ENCODE measurements at regions not wholly inside any gene's neighbourhood (a gene's known extent, or its start where the extent isn't known, plus 50 kb on each side); places are given as distances from the start of the nearest gene placed in this dataset.

DNA sequence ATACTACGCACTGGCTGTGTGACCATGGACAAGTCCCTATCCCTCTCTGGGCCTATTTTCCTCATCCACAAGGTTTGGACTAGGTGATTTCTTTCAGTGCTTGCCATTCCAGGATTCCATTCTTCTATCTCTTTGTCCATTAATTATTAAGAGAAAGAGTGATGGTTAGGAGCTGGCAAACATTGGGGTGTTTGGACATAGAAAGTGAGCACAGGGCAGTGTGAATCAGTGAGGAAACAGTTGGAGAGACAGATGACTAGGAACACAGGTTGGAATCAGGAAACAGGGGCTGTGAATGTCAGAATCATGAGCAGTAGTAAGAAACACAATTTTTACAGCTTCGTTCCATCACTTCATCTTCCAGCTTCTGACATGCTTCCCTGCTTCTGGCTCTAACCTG, 211.8 kb downstream of the INSC start:
- Histone ChIP-seq H4K20me1 (ENCODE audit: insufficient read depth) (no peaks in the 10 kb centered on the region), H3K9me3 (ENCODE audit: control insufficient read depth in 1 of 2, insufficient read depth in 1 of 2, low read depth in 1 of 2, low read length in 2 of 2) (no peaks in the 10 kb centered on the region), H3K27me3 (ENCODE audit: insufficient read depth, low read length) (peaks cover 6% of the 10 kb centered on the region; the same call in 1 of the 2 replicates), H3K9ac (ENCODE audit: low read length) (no peak overlapping the region), H3K4me2 (ENCODE audit: low read length) (no peak overlapping the region), H3K4me1 (ENCODE audit: control insufficient read depth in 1 of 2, insufficient read depth in 2 of 2, low read length in 2 of 2) (no peaks in the 10 kb centered on the region), H3K36me3 (ENCODE audit: control insufficient read depth in 1 of 2, insufficient read depth in 2 of 2, low read length in 2 of 2) (no peaks in the 10 kb centered on the region), H3K4me3 (replicated peaks in 1 of 2; ENCODE audit: low read depth in 1 of 2, low read length in 2 of 2) (no peak overlapping the region), H3K9me2 (ENCODE audit: insufficient read depth) (no peaks in the 10 kb centered on the region), H3K79me2 (ENCODE audit: insufficient read depth, low read length) (no peaks in the 10 kb centered on the region), H2AFZ (ENCODE audit: low read depth, low read length, poor library complexity, severe bottlenecking) (no peak overlapping the region), H3K27ac (ENCODE audit: low read depth, low read length) (no peak overlapping the region)
- no peak for TF ChIP-seq POLR2A (IDR thresholded peaks at IDR 0.05; ENCODE audit: borderline replicate concordance, extremely low read depth, insufficient read depth, insufficient read length)
- TF ChIP-seq, protein P1, sequence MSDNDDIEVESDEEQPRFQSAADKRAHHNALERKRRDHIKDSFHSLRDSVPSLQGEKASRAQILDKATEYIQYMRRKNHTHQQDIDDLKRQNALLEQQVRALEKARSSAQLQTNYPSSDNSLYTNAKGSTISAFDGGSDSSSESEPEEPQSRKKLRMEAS (IDR thresholded peaks at IDR 0.05), result no peak
- no peak for TF ChIP-seq EZH2 (IDR thresholded peaks at IDR 0.05)
- intact Hi-C loops (cut with micrococcal nuclease), result loop anchor here (2.0 kb wide), 1 partner anchor 1280 kb away; no protein-coding TSS in a partner anchor
- no TSS peak for BruUV-seq (replicated peaks)
- POLR2A ChIA-PET, result no interaction called here
- ATAC-seq (no peak), DNase-seq (ENCODE audit: low read depth, low spot score) (no peak)
- RAD21 ChIA-PET (ENCODE audit: low non-redundant PET in 1 of 2, low total read pairs in 2 of 2, uncharacterized antibody in 2 of 2, unreplicated experiment in 2 of 2), result no interaction called here
- CTCF ChIA-PET, result interaction anchor here (1.2 to 1.3 kb wide), 2 partner anchors 419 to 1287 kb away, joined by 3 to 10 read pairs; no protein-coding TSS in a partner anchor

DNA sequence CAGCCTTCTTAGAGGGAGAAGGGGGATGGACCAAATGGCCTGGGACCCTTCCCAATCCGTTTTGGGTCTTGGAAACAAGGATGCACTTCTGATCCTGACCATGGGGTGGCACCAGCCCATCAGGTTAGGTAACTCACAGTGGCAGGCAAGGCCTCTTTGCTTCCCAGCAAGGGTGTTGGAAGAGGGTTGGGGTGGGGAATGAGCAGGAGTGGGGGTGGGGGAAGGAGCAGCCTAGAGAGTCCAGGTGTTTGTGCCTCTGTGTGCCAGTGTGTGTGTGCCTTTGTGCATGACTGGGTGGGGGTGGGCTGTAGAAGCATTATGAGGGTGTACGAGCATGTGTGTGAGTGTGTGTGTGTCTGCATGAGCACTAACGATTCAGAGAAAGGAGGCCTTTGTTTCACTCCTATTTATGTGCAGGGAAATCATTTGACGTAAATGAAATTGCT, 213.1 kb downstream of the INSC start:
- peaks cover 6% of the 10 kb centered on the region; the same call in 1 of the 2 replicates for H3K27me3 ChIP-seq (ENCODE audit: insufficient read depth, low read length)
- intact Hi-C loops (cut with micrococcal nuclease), result loop anchor here (2.0 kb wide), 2 partner anchors 1279 to 1285 kb away; no protein-coding TSS in a partner anchor
- POLR2A ChIA-PET, result no interaction called here
- no peaks in the 10 kb centered on the region for H3K36me3 ChIP-seq (ENCODE audit: control insufficient read depth in 1 of 2, insufficient read depth in 2 of 2, low read length in 2 of 2)
- BruUV-seq (replicated peaks), result no TSS peak
- H3K4me1 ChIP-seq (ENCODE audit: control insufficient read depth in 1 of 2, insufficient read depth in 2 of 2, low read length in 2 of 2), result no peaks in the 10 kb centered on the region
- no peaks in the 10 kb centered on the region for H3K9me2 ChIP-seq (ENCODE audit: insufficient read depth)
- H3K79me2 ChIP-seq (ENCODE audit: insufficient read depth, low read length), result no peaks in the 10 kb centered on the region
- H3K9ac ChIP-seq (ENCODE audit: low read length), result no peak overlapping the region
- H3K4me3 ChIP-seq (replicated peaks in 1 of 2; ENCODE audit: low read depth in 1 of 2, low read length in 2 of 2), result no peak overlapping the region
- H3K27ac ChIP-seq (ENCODE audit: low read depth, low read length), result no peak overlapping the region
- DNase-seq (ENCODE audit: low read depth, low spot score) (peak; percentile 35), ATAC-seq (peak; percentile 88)
- H3K4me2 ChIP-seq (ENCODE audit: low read length), result no peak overlapping the region
- RAD21 ChIA-PET (ENCODE audit: low non-redundant PET in 1 of 2, low total read pairs in 2 of 2, uncharacterized antibody in 2 of 2, unreplicated experiment in 2 of 2), result no interaction called here
- CTCF ChIA-PET, result interaction anchor here (1.3 kb wide), 1 partner anchor 1286 kb away, joined by 10 read pairs; no protein-coding TSS in a partner anchor
- H4K20me1 ChIP-seq (ENCODE audit: insufficient read depth), result no peaks in the 10 kb centered on the region
- no peaks in the 10 kb centered on the region for H3K9me3 ChIP-seq (ENCODE audit: control insufficient read depth in 1 of 2, insufficient read depth in 1 of 2, low read depth in 1 of 2, low read length in 2 of 2)
- no peak overlapping the region for H2AFZ ChIP-seq (ENCODE audit: low read depth, low read length, poor library complexity, severe bottlenecking)
- TF ChIP-seq TCF7L2 (IDR thresholded peaks at IDR 0.05; ENCODE audit: borderline replicate concordance, extremely low read depth, insufficient read depth, insufficient read length) (no peak), RAD21 (IDR thresholded peaks at IDR 0.05; ENCODE audit: low read depth) (peak; percentile 68)
- TF ChIP-seq, protein P2, sequence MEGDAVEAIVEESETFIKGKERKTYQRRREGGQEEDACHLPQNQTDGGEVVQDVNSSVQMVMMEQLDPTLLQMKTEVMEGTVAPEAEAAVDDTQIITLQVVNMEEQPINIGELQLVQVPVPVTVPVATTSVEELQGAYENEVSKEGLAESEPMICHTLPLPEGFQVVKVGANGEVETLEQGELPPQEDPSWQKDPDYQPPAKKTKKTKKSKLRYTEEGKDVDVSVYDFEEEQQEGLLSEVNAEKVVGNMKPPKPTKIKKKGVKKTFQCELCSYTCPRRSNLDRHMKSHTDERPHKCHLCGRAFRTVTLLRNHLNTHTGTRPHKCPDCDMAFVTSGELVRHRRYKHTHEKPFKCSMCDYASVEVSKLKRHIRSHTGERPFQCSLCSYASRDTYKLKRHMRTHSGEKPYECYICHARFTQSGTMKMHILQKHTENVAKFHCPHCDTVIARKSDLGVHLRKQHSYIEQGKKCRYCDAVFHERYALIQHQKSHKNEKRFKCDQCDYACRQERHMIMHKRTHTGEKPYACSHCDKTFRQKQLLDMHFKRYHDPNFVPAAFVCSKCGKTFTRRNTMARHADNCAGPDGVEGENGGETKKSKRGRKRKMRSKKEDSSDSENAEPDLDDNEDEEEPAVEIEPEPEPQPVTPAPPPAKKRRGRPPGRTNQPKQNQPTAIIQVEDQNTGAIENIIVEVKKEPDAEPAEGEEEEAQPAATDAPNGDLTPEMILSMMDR (IDR thresholded peaks at IDR 0.05 in 2 of 3, conservative IDR thresholded peaks at IDR 0.05 in 1 of 3; ENCODE audit: borderline replicate concordance in 1 of 3, insufficient read depth in 1 of 3, low read depth in 2 of 3, low read length in 2 of 3), result peak; percentile 34 to 72 (median 66); a peak in 4 of 6 replicates

All from HCT116 (cell line).